ENCODE measurements at regions not wholly inside any gene's neighbourhood (a gene's known extent, or its start where the extent isn't known, plus 50 kb on each side); places are given as distances from the start of the nearest gene placed in this dataset.
A peak's percentile ranks its signal among the peaks of the same experiment; 100 is the strongest.
"Not testable (repeated sequence)": the region's sequence is repeated elsewhere in the genome, so short reads cannot be mapped to it uniquely, and the experiment has no call there.

GRCh38 chr22:44628835-44629234 lies 73.2 kb upstream of the PRR5 start:
- no peak for DNase-seq

DNA sequence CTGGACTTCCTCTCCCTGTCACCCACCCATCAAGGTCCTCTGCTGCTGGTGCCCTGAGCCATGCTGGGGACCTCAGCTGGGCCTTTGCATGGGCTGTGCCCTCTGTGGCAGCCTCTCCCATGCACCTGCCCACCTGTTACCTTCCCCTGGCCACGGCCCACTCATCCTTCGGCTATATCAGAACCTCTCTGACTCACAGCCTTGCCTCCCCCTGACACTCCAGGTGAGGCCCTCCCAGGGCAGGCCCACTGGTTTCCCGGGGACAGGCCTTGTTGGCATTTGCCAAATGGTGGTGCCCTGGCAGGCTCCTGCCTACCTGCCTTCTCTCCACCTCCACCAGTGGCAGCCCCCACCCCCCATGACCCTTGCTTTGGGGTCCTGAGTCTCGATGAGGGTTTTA lies 73.7 kb upstream of the PRR5 start:
- no peak for DNase-seq

DNA sequence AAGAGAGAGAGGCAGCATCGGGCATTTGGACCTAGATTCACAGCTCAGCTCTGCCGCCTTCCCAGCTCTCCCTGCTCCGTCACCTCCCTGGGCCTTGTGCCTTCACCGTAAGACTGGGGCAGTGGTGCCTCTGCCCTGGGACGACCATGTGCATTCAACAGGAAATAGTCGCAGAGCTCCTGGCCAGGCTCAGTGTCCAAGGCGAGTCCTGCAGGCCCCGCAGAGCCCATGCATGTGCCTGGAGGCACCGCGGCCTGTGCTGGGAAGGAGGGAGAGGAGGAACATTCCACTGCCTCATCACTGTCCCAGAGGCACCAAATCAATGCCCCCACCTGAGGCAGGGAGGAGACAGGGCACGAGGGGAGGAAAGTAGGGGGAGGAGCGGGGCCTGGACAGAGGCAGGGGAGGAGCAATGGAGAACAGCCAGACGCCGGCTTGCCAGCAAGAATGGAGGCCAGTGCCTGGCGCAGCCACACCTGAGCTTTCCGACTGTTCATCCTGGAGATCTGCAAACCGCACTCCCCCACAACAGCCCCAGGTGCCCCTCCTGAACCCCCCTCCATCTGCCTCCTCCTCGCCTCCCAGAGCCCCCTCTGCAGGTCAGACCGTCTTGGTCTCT lies 74.4 kb upstream of the PRR5 start:
- DNase-seq = no peak

GRCh38 chr22:44625981-44626687 lies 75.9 kb upstream of the PRR5 start:
- peak; percentile 28 for DNase-seq

GRCh38 chr22:44625421-44625760 lies 76.6 kb upstream of the PRR5 start:
- DNase-seq = no peak

DNA sequence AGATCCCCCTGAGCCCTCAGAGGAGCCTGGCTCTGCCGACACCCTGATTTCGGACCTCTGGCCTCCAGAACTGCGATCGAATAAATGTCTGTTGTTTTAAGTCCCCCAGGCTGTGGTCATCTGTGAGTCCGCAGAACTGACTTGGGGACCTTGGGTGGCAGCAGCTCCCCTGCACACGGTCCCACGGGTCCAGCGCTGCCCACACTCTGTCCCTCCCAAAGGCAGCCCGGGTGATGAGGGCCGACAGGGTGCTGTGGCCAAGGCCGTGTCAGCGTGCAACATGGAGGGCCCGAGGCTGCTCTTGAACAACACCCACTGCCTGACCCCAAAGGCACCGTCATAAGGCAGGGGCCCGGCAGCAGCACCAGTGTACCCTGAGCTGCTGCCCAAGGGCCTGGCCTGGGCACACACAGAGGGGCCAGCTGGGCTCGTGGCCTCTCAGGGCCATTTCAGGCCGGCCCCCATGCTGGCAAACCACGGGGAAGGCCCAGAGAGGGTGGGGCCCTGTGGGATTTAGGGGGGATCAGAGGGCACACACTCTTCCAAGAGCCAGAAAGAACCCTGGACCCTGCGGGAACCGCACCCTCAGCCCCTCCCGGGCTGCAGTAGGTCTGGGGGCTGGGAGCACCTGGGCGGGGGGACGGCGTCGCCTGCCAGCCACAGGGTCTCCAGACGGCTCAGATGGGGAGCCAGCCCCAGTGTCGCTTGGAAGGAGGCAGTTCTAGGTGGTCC lies 77.1 kb upstream of the PRR5 start:
- DNase-seq = no peak

DNA sequence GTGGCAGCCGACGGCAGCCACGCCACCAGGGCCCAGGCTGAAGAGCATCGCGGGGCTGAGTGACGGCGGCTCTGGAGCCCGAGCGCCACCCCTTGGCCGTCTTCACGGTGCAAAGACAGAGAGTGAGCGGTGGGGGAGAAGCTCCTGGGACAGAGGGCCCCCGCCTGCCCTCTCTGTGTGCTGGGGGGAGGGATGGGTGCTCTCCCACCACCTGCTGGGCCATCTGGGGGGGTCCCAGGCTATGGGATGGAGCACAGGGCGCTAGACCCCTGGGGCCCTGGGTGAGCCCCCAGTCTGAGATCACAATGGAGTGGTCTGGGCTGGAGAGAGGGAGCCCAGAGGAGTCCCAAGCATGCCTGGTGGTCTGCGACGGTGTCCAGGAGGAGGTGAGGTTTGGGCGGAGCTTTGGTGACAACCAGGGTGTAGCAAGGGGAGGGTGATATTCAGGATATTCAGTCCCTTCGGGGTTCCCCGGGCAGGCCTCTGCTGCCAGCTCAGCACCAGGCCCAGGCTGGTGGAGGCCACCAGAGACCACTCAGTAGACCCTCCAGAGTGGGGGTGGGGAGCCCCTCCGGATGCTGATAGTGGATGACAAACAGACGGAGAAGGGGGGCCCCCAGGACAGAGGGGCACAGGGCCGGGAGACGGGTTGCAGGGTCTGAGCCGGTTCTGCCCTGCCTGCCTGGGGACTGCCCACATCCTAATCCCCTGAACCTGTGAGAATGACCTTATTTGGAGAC lies 78.1 kb upstream of the PRR5 start:
- DNase-seq = no peak

DNA sequence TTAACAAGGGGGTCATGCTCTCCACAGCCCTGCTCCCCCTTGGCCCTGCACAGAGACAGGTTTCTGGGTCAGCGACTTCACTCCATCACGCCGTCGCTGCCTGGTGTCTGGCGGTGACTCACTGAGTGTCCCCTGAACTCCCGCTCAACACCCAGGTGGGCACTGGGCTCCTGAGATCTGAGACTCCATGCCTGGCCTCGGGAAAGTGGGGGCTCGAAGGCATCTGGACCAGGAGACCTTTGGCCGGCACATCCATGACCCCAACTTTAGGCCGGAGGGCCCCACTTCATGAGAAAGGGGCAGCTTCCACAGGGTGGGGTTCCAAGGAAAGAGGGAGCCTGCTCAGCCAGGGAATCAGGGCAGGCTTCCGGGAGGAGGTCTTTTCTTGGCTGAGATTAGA lies 79.3 kb upstream of the PRR5 start:
- DNase-seq = no peak

- DNase-seq = peak; percentile 49
Measured at GRCh38 chr22:44622147-44622427, 79.9 kb upstream of the PRR5 start.

- DNase-seq = no peak
Measured at GRCh38 chr22:44621401-44622146, 80.4 kb upstream of the PRR5 start.

DNA sequence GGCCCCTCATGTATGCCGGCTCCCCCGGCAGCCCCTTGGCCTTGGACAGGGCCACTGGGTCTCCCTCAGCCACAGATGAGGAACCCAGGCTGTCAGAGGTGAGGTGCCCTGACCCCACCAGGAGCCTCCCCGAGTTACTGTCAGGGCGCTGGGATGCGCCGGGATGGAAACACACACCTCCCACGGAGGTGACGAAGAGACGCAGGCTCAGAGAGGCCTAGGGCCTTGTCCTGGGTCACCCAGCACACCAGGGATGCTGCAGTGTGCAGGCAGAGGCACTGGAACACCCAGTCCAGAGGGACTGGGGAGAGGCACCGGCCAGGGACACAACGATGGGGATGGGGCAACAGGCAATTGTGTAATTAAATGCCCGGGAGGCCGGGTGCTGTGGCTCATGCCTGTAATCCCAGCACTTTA lies 81.2 kb upstream of the PRR5 start:
- DNase-seq = no peak

DNA sequence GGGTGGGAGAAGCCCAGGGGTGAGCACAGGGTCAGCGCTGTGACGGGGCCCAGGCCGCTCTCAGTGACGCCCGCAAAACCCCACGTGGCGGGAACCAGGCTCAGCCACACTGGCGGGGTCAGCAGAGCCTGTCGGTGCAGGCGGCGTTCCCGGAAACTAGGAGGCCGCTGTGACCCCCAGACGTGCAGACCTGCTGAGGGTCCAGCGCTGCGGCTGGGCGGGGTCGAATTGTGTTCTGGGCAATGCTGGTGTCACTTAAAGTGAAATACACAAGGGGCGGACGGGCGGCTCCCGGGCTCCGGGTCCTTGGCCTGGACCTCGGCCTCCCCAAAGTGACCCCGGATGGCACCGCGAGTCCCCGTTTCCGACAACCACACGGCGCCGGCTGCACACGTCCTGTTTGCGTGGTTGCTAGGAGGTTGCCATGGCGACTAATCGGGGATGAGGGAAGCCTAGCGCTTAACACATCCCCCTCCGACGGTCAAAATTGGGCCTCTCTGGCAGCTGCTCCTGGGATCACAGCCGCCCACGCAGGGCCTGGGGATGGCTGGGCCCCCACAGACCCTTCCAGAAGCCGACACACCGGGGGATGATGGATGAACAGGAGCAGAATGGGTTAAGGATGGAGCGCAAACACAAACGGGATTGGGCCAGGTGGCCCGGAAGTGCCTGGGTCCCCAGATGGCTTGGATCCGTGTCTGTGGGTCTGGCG lies 81.7 kb upstream of the PRR5 start:
- DNase-seq = peak; percentile 12

- DNase-seq = not testable (repeated sequence)
Measured at GRCh38 chr22:44619560-44620128, 82.4 kb upstream of the PRR5 start.

DNA sequence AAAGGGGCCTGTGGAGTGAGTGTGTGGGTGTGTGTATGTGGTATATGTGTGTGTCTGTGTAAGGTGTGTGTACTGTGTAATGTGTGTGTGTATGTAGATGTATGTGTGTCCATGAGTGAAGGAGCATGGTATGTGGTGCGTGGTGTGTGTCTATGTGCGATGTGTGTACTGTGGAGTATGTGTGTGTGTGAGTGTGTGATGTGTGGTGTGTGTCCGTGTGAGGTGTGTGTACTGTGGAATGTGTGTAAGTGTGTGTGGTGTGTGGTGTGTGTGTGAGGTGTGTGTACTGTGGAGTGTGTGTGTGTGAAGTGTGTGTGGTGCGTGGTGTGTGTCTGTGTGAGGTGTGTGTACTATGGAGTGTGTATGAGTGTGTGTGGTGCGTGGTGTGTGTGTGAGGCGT lies 83.1 kb upstream of the PRR5 start:
- not testable (repeated sequence) for DNase-seq

GRCh38 chr22:44618400-44618799 lies 83.6 kb upstream of the PRR5 start:
- DNase-seq = no peak

- DNase-seq = no peak
Measured at GRCh38 chr22:44617828-44618227, 84.2 kb upstream of the PRR5 start.

DNA sequence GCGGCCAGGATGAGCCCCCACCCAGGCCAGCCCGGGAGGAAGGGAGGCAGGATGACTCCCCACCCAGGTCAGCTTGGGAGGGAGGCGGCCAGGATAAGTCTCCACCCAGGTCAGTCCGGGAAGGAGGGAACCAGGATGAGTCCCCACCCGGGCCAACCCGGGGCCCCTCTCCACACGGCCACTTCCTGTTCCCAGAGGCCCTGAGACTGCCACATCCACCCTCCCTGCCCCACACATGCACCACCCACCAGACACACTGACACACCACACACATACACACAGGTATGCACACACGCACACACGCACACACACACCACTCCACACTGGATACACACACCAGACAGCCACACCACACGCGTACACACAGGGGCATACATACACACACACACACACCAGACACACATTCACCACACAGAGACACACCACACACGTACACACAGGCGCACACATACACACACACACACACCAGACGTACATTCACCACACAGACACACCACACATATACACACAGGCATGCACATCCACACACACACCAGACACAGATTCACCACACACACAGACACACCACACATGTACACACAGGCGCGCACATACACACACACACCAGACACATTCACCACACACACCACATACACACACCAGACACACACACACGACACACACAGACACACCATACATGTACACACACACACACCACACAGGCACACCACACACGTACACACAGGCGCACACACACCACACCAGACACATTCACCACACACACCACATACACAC lies 84.9 kb upstream of the PRR5 start:
- DNase-seq = no peak

DNA sequence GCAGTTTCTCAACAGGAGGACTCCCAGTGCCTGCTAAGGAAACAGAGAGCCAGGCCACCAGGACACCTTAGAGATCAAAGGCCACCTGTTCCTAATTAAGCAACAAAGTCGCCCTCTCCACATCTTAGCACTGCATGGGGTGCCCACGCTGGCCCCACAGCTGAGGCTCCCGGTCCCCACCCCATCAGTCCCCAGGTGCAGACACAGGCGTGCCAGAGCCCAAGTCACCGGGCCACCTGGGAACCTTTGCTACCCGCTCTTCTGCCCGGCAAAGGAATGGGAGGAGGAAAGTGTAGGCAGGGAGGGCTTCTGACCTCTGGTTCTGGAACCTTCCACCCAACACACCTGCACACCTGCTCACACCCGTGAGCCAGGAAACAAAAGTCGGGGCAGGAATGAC lies 85.5 kb upstream of the PRR5 start:
- DNase-seq = no peak

GRCh38 chr22:44615602-44616180 lies 86.3 kb upstream of the PRR5 start:
- no peak for DNase-seq

DNA sequence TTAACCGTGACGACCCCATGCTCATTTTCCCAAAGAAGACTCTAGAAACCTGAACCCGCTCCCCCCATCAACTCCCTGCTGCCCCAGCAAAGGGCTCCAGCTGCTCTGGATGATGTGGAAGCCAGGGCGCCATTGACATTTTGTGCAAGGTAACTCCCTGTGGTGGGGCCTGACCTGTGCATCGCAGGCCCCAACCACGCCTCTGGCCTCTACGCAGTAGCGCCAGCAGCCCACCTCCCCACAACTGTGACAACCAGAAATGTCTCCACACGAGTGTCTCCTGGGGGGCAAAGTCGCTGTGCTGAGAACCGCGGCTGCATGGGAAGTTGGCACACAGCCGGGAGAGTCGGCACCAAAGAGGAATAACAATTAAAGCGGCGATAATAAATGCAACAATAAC lies 86.9 kb upstream of the PRR5 start:
- no peak for DNase-seq

DNA sequence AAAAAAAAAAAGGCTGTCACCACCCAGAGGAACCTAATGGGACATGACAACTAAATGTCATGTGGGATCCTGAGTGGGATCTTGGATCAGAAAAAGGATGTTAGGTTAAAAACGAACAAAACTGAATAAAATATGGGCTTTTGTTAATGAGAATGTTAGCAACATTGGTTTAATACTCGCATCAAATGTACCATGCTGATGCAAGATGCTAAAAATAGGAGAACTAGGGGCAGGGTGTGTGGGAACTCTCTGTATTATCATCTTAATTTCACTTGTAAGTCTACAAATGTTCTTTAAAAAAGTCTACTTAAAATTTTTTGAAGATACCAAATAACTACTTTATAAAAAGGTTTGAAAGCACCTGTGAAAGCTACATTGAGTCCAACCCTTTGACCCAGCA lies 88.8 kb upstream of the PRR5 start:
- no peak for DNase-seq
